OCI-LY1 (cell line): ENCODE measurements at regions not wholly inside any gene's neighbourhood (a gene's known extent, or its start where the extent isn't known, plus 50 kb on each side); places are given as distances from the start of the nearest gene placed in this dataset.

Experiments used
- EZH2 ChIP-seq: fragments of 200-600 bp; sonication (generic), shearing (Covaris generic); IDR thresholded peaks from 2 replicates; pipeline ENCODE4 v1.8.0; 2017; ENCODE audit warnings: borderline replicate concordance, mixed run types, mild to moderate bottlenecking, antibody characterized with exemption, low read length, moderate library complexity, mixed read lengths
- TF ChIP-seq, protein P1 (sequence below): fragments of 200-600 bp; sonication (generic), shearing (Covaris generic); IDR thresholded peaks from 2 replicates; pipeline ENCODE4 v1.5.1; 2017; ENCODE audit warnings: mild to moderate bottlenecking, antibody characterized with exemption, low read length, moderate library complexity, mixed read lengths

GRCh38 chr16:86662740-86663139 is 84.4 kb downstream of the FOXL1 start:
- TF ChIP-seq, protein P1, sequence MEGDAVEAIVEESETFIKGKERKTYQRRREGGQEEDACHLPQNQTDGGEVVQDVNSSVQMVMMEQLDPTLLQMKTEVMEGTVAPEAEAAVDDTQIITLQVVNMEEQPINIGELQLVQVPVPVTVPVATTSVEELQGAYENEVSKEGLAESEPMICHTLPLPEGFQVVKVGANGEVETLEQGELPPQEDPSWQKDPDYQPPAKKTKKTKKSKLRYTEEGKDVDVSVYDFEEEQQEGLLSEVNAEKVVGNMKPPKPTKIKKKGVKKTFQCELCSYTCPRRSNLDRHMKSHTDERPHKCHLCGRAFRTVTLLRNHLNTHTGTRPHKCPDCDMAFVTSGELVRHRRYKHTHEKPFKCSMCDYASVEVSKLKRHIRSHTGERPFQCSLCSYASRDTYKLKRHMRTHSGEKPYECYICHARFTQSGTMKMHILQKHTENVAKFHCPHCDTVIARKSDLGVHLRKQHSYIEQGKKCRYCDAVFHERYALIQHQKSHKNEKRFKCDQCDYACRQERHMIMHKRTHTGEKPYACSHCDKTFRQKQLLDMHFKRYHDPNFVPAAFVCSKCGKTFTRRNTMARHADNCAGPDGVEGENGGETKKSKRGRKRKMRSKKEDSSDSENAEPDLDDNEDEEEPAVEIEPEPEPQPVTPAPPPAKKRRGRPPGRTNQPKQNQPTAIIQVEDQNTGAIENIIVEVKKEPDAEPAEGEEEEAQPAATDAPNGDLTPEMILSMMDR: no peak
- no peak for TF ChIP-seq EZH2
